Gastroesophageal sphincter (tissue), 3 donors: ENCODE measurements at regions not wholly inside any gene's neighbourhood (a gene's known extent, or its start where the extent isn't known, plus 50 kb on each side); places are given as distances from the start of the nearest gene placed in this dataset.
"Not testable (repeated sequence)": the region's sequence is repeated elsewhere in the genome, so short reads cannot be mapped to it uniquely, and the experiment has no call there.

Source experiments
- CTCF ChIP-seq, 4 experiments: fragments of 200-600 bp in 2 of 4; fragments of 450-650 bp in 2 of 4; sonication (generic) in 1 of 4; IDR thresholded peaks; one replicate each; pipeline ENCODE4 v1.5.1; 2017 to 2019; ENCODE audit warnings: antibody characterized with exemption in 4 of 4, mild to moderate bottlenecking in 2 of 4, moderate library complexity in 2 of 4
- EP300 ChIP-seq: sonication (generic); formaldehyde crosslinking; IDR thresholded peaks from one replicate; pipeline ENCODE4 v1.6.1; 2017; ENCODE audit warnings: antibody characterized with exemption, mild to moderate bottlenecking
- POLR2A ChIP-seq, 2 donors: fragments of 450-650 bp; IDR thresholded peaks; one replicate each; pipeline ENCODE4 v1.6.1; 2017; ENCODE audit warnings: antibody characterized with exemption in 2 of 2, mild to moderate bottlenecking in 2 of 2, moderate library complexity in 1 of 2
- POLR2AphosphoS5 ChIP-seq: sonication (generic); formaldehyde crosslinking; IDR thresholded peaks from one replicate; pipeline ENCODE4 v1.6.1; 2017; ENCODE audit warnings: antibody characterized with exemption

GRCh38 chrY:18992684-18993083 is 219.1 kb upstream of the HSFY2 start:
- not testable (repeated sequence) for TF ChIP-seq EP300; CTCF (IDR thresholded peaks at IDR 0.05); POLR2A (IDR thresholded peaks at IDR 0.05); POLR2AphosphoS5
